H1 (cell line): ENCODE measurements at regions not wholly inside any gene's neighbourhood (a gene's known extent, or its start where the extent isn't known, plus 50 kb on each side); places are given as distances from the start of the nearest gene placed in this dataset.
"Not testable (repeated sequence)": the region's sequence is repeated elsewhere in the genome, so short reads cannot be mapped to it uniquely, and the experiment has no call there.

Experiments used
- CTCF ChIA-PET: fragments of 300-600 bp; sonication (Branson Sonifier 250); formaldehyde crosslinking; loops from one replicate; lab custom pipeline; 2021; ENCODE audit not compliant: partially characterized antibody; lab: Charles Lee
- POLR2A ChIA-PET: fragments of 300-600 bp; sonication (Branson Sonifier 250); formaldehyde crosslinking; loops from one replicate; lab custom pipeline; 2021; ENCODE audit warnings: inconsistent platforms; ENCODE audit not compliant: partially characterized antibody; lab: Charles Lee
- DNase-seq, 2 experiments: peaks; one replicate each; pipeline versions ENCODE4 v3.0.0 to v3.0.0-alpha.2; 2010 to 2022; ENCODE audit warnings: low spot score in 2 of 2, low read depth in 1 of 2, mixed read lengths in 1 of 2
- FAIRE-seq: peaks from 2 replicates; lab custom pipeline; 2011; peaks lifted over from hg19 to GRCh38; lab: Jason Lieb, UNC
- H2AFZ ChIP-seq: 2 replicates; pipeline ENCODE4 v1.8.1; 2012; ENCODE audit warnings: low read length, inconsistent platforms
- H2AK5ac ChIP-seq: 2 replicates; pipeline ENCODE4 v1.6.1; 2013; ENCODE audit warnings: low read depth, low read length
- H2BK120ac ChIP-seq: replicated peaks from 2 replicates; pipeline ENCODE3; 2013; ENCODE audit warnings: low read depth, low read length, inconsistent platforms
- H2BK12ac ChIP-seq: 2 replicates; pipeline ENCODE4 v1.6.1; 2013; ENCODE audit warnings: low read depth, low read length
- H2BK15ac ChIP-seq: 2 replicates; pipeline ENCODE4 v1.6.1; 2013; ENCODE audit warnings: low read length
- H2BK20ac ChIP-seq: 2 replicates; pipeline ENCODE4 v1.6.1; 2013; ENCODE audit warnings: low read length
- H2BK5ac ChIP-seq: 2 replicates; pipeline ENCODE4 v1.6.1; 2013; ENCODE audit warnings: low read depth, low read length
- H3K14ac ChIP-seq: 2 replicates; pipeline ENCODE4 v1.6.1; 2013; ENCODE audit warnings: inconsistent platforms; ENCODE audit not compliant: insufficient read length
- H3K18ac ChIP-seq: 2 replicates; pipeline ENCODE4 v1.6.1; 2013; ENCODE audit warnings: low read length; ENCODE audit errors: extremely low read depth
- H3K23ac ChIP-seq: 2 replicates; pipeline ENCODE4 v1.6.1; 2013; ENCODE audit warnings: inconsistent platforms; ENCODE audit not compliant: insufficient read length
- H3K23me2 ChIP-seq: 2 replicates; pipeline ENCODE4 v1.6.1; 2013; ENCODE audit warnings: low read depth, low read length
- H3K27ac ChIP-seq: 2 replicates; pipeline ENCODE4 v1.6.1; 2011; ENCODE audit warnings: low read depth, low read length, inconsistent platforms
- H3K27me3 ChIP-seq, 4 experiments: replicated peaks in 1 of 4; 1 replicate in 1 of 4; 2 replicates in 3 of 4; pipeline versions ENCODE4 v1.6.1 to v1.8.1; 2011 to 2013; ENCODE audit warnings: low read length in 3 of 4, mild to moderate bottlenecking in 3 of 4, inconsistent platforms in 2 of 4, mixed read lengths in 2 of 4, moderate library complexity in 1 of 4; ENCODE audit not compliant: control insufficient read depth in 3 of 4, insufficient read depth in 3 of 4; ENCODE audit errors: extremely low read depth in 1 of 4
- H3K36me3 ChIP-seq, 4 experiments: 2 replicates each; pipeline versions ENCODE4 v1.6.1 to v1.8.1; 2011 to 2013; ENCODE audit warnings: mild to moderate bottlenecking in 4 of 4, low read length in 3 of 4, moderate library complexity in 2 of 4, control low read depth in 1 of 4, inconsistent platforms in 1 of 4; ENCODE audit not compliant: insufficient read depth in 4 of 4, control insufficient read depth in 2 of 4
- H3K4ac ChIP-seq: replicated peaks from 2 replicates; pipeline ENCODE3; 2013; ENCODE audit warnings: low read length, low read depth, mixed read lengths, inconsistent platforms; ENCODE audit not compliant: insufficient read length
- H3K4me1 ChIP-seq, 4 experiments: replicated peaks in 1 of 4; 1 replicate in 1 of 4; 2 replicates in 3 of 4; pipeline versions ENCODE4 v1.6.1 to v1.8.1; 2011 to 2013; ENCODE audit warnings: low read length in 3 of 4, inconsistent platforms in 2 of 4, mixed read lengths in 1 of 4; ENCODE audit not compliant: insufficient read depth in 4 of 4, control insufficient read depth in 3 of 4
- H3K4me2 ChIP-seq, 2 experiments: 2 replicates each; pipeline versions ENCODE4 v1.6.1 to v1.8.1; 2011 to 2013; ENCODE audit warnings: low read depth in 2 of 2, low read length in 2 of 2, control low read depth in 1 of 2, inconsistent platforms in 1 of 2, mild to moderate bottlenecking in 1 of 2; ENCODE audit not compliant: insufficient read depth in 1 of 2
- H3K4me3 ChIP-seq, 4 experiments: fragments of 200-600, 300-600 bp in 1 of 4; sonication (generic), shearing (Covaris generic), sonication (Bioruptor Twin) in 1 of 4; 2 replicates each; pipeline versions ENCODE4 v1.5.1 to v1.8.1; 2011 to 2016; ENCODE audit warnings: low read length in 4 of 4, low read depth in 3 of 4, control low read depth in 2 of 4, inconsistent platforms in 2 of 4, mild to moderate bottlenecking in 2 of 4, mixed read lengths in 1 of 4, moderate library complexity in 1 of 4; ENCODE audit not compliant: insufficient read depth in 2 of 4; ENCODE audit errors: extremely low read depth in 1 of 4
- H3K56ac ChIP-seq: replicated peaks from 2 replicates; pipeline ENCODE3; 2013; ENCODE audit warnings: low read depth, mild to moderate bottlenecking, mixed read lengths, low read length, inconsistent platforms; ENCODE audit not compliant: insufficient read length
- H3K79me1 ChIP-seq: 2 replicates; pipeline ENCODE4 v1.6.1; 2013; ENCODE audit warnings: low read depth, low read length, control low read depth
- H3K79me2 ChIP-seq, 2 experiments: 2 replicates each; pipeline versions ENCODE4 v1.6.1 to v1.8.1; 2012 to 2013; ENCODE audit warnings: low read length in 2 of 2, mild to moderate bottlenecking in 2 of 2, inconsistent platforms in 1 of 2; ENCODE audit not compliant: insufficient read depth in 2 of 2, control insufficient read depth in 1 of 2
- H3K9ac ChIP-seq, 4 experiments: replicated peaks in 1 of 4; 1 replicate in 1 of 4; 2 replicates in 3 of 4; pipeline versions ENCODE4 v1.6.1 to v1.8.1; 2011 to 2013; ENCODE audit warnings: low read depth in 3 of 4, low read length in 3 of 4, control low read depth in 2 of 4, mild to moderate bottlenecking in 2 of 4, moderate library complexity in 2 of 4, inconsistent platforms in 1 of 4; ENCODE audit errors: extremely low read depth in 1 of 4
- H3K9me3 ChIP-seq, 2 experiments: 2 replicates each; pipeline versions ENCODE4 v1.6.1 to v1.8.1; 2012 to 2013; ENCODE audit warnings: mild to moderate bottlenecking in 2 of 2, moderate library complexity in 2 of 2, control low read depth in 1 of 2, inconsistent platforms in 1 of 2, low read depth in 1 of 2, low read length in 1 of 2, mixed read lengths in 1 of 2; ENCODE audit not compliant: insufficient read depth in 2 of 2
- H4K20me1 ChIP-seq, 2 experiments: replicated peaks in 1 of 2; 2 replicates each; pipeline versions ENCODE3 to v1.8.1; 2011 to 2013; ENCODE audit warnings: inconsistent platforms in 2 of 2, low read length in 2 of 2, mild to moderate bottlenecking in 1 of 2; ENCODE audit not compliant: insufficient read depth in 2 of 2, control insufficient read depth in 1 of 2
- H4K5ac ChIP-seq: 2 replicates; pipeline ENCODE4 v1.6.1; 2013; ENCODE audit warnings: low read length, low read depth, mixed read lengths, inconsistent platforms; ENCODE audit not compliant: insufficient read length
- H4K8ac ChIP-seq: 2 replicates; pipeline ENCODE4 v1.8.0; 2013; ENCODE audit warnings: mild to moderate bottlenecking, moderate library complexity, low read length, inconsistent platforms; ENCODE audit not compliant: insufficient read depth; ENCODE audit errors: extremely low read depth
- H4K91ac ChIP-seq: replicated peaks from 2 replicates; pipeline ENCODE3; 2013; ENCODE audit warnings: low read length, mixed read lengths, inconsistent platforms; ENCODE audit not compliant: insufficient read length
- WGBS, 2 experiments: shearing (Covaris generic) in 1 of 2; methylation state at CpG; one replicate each; pipeline versions ENCODE4 v1.1.6 to v1.1.7; 2013 to 2015; ENCODE audit warnings: low lambda C conversion rate in 2 of 2, mixed read lengths in 2 of 2, inconsistent platforms in 1 of 2, low coverage in 1 of 2, missing lambda C conversion rate in 1 of 2; ENCODE audit not compliant: insufficient replicate concordance in 2 of 2, insufficient coverage in 1 of 2, insufficient read length in 1 of 2; ENCODE audit errors: extremely low coverage in 1 of 2, missing lambda C conversion rate in 1 of 2; 5-methylcytosine and 5-hydroxymethylcytosine counted together

DNA sequence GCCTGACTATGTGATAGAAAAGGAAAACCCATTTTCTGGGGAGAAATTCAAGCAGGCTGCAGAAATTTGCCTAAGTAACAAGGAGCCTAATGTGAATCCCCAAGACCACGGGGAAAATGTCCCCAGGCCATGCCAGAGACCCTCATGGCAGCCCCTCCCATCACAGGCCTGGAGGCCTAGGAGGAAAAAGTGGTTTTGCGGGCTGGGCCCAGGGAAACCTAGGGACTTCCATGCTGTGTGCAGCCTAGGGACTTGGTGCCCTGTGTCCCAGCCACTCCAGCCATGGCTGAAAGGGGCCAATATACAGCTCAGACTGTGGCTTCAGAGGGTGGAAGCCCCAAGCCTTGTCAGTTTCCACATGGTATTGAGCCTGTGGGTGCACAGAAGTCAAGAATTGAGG lies 79.7 kb upstream of the NDN start:
- H2BK5ac ChIP-seq, H3K4ac ChIP-seq, H3K27ac ChIP-seq, H3K79me2 ChIP-seq, POLR2A ChIA-PET, H4K91ac ChIP-seq, H3K4me2 ChIP-seq, H4K20me1 ChIP-seq, H3K23ac ChIP-seq, H2BK12ac ChIP-seq, H2AFZ ChIP-seq, H2BK15ac ChIP-seq, H3K79me1 ChIP-seq, FAIRE-seq, DNase-seq, H4K8ac ChIP-seq, H2BK20ac ChIP-seq, H3K18ac ChIP-seq, H3K56ac ChIP-seq, H2AK5ac ChIP-seq, H3K23me2 ChIP-seq, H3K4me1 ChIP-seq, H4K5ac ChIP-seq, H3K27me3 ChIP-seq, H3K9ac ChIP-seq, H2BK120ac ChIP-seq, CTCF ChIA-PET, H3K36me3 ChIP-seq, H3K14ac ChIP-seq, H3K4me3 ChIP-seq: not testable (repeated sequence)
- WGBS, 2 experiments, result 73% methylated on average over 2 of the region's 2 CpGs; no CpG with 5 or more reads in 1 of the 2 experiments
- peaks cover 17 to 53% of the 10 kb centered on the region in 2 experiments; a peak in 3 of 4 replicates for H3K9me3 ChIP-seq
